ENCODE measurements at regions not wholly inside any gene's neighbourhood (a gene's known extent, or its start where the extent isn't known, plus 50 kb on each side); places are given as distances from the start of the nearest gene placed in this dataset.
"Not testable (repeated sequence)": the region's sequence is repeated elsewhere in the genome, so short reads cannot be mapped to it uniquely, and the experiment has no call there.

- not testable (repeated sequence) for TF ChIP-seq EZH2phosphoT487 (IDR thresholded peaks at IDR 0.05)
- TF ChIP-seq, protein P1, sequence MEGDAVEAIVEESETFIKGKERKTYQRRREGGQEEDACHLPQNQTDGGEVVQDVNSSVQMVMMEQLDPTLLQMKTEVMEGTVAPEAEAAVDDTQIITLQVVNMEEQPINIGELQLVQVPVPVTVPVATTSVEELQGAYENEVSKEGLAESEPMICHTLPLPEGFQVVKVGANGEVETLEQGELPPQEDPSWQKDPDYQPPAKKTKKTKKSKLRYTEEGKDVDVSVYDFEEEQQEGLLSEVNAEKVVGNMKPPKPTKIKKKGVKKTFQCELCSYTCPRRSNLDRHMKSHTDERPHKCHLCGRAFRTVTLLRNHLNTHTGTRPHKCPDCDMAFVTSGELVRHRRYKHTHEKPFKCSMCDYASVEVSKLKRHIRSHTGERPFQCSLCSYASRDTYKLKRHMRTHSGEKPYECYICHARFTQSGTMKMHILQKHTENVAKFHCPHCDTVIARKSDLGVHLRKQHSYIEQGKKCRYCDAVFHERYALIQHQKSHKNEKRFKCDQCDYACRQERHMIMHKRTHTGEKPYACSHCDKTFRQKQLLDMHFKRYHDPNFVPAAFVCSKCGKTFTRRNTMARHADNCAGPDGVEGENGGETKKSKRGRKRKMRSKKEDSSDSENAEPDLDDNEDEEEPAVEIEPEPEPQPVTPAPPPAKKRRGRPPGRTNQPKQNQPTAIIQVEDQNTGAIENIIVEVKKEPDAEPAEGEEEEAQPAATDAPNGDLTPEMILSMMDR (IDR thresholded peaks at IDR 0.05): not testable (repeated sequence)
Measured at GRCh38 chr2:224119846-224120245, 80.8 kb upstream of the SERPINE2 start.
